LNCaP clone FGC (cell line): ENCODE measurements at regions not wholly inside any gene's neighbourhood (a gene's known extent, or its start where the extent isn't known, plus 50 kb on each side); places are given as distances from the start of the nearest gene placed in this dataset.

Experiments used
- DNase-seq: peaks from one replicate; pipeline ENCODE4 v3.0.0-alpha.2; 2011; ENCODE audit warnings: low read depth
- H3K4me3 ChIP-seq: 2 replicates; pipeline ENCODE4 v1.5.1; 2011; ENCODE audit warnings: mild to moderate bottlenecking, low read depth, low read length, control low read depth
- TF ChIP-seq, protein P1 (sequence below): IDR thresholded peaks from 2 replicates; pipeline ENCODE4 v1.5.1; 2012; ENCODE audit warnings: mild to moderate bottlenecking; ENCODE audit not compliant: control insufficient read depth, insufficient read depth; ENCODE audit errors: extremely low read depth

- TF ChIP-seq, protein P1, sequence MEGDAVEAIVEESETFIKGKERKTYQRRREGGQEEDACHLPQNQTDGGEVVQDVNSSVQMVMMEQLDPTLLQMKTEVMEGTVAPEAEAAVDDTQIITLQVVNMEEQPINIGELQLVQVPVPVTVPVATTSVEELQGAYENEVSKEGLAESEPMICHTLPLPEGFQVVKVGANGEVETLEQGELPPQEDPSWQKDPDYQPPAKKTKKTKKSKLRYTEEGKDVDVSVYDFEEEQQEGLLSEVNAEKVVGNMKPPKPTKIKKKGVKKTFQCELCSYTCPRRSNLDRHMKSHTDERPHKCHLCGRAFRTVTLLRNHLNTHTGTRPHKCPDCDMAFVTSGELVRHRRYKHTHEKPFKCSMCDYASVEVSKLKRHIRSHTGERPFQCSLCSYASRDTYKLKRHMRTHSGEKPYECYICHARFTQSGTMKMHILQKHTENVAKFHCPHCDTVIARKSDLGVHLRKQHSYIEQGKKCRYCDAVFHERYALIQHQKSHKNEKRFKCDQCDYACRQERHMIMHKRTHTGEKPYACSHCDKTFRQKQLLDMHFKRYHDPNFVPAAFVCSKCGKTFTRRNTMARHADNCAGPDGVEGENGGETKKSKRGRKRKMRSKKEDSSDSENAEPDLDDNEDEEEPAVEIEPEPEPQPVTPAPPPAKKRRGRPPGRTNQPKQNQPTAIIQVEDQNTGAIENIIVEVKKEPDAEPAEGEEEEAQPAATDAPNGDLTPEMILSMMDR, result no peak
- no peak overlapping the region for H3K4me3 ChIP-seq
Observed at GRCh38 chr15:77826006-77826695, 193.4 kb upstream of the LINGO1 start.

GRCh38 chr15:77825546-77825945, 192.8 kb upstream of the LINGO1 start:
- TF ChIP-seq, protein P1, result no peak
- no peak overlapping the region for H3K4me3 ChIP-seq
- DNase-seq, result no peak

More at GRCh38 chr15:77826006-77826695, 193.4 kb upstream of the LINGO1 start:
- no peak for DNase-seq

GRCh38 chr15:77825252-77825542, 192.5 kb upstream of the LINGO1 start:
- H3K4me3 ChIP-seq, result no peak overlapping the region
- no peak for DNase-seq
- TF ChIP-seq, protein P1, result no peak

GRCh38 chr15:77824361-77825251, 191.9 kb upstream of the LINGO1 start:
- H3K4me3 ChIP-seq, result no peak overlapping the region
- no peak for DNase-seq
- TF ChIP-seq, protein P1, result no peak

DNA sequence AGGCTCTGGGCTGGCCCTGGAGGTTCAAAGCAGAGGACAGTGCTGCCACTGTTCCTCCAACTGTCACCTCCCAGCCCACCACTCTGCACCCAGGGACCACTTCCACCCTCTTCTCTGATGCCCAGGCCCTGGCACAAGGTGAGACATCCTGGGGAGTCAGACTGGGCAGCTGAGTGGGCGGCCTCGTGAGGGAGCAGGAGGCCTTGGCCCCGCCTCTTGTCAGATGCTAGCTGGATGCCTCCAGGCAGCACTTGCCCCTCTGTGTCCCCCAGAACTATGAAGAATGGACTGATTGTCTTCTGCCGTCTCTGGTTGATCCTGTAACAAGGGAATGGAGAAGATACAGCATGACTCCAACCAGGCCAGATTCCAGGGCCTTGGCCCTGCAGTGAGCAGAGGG, 191.0 kb upstream of the LINGO1 start:
- no peak for DNase-seq
- TF ChIP-seq, protein P1, result no peak
- H3K4me3 ChIP-seq, result no peak overlapping the region

DNA sequence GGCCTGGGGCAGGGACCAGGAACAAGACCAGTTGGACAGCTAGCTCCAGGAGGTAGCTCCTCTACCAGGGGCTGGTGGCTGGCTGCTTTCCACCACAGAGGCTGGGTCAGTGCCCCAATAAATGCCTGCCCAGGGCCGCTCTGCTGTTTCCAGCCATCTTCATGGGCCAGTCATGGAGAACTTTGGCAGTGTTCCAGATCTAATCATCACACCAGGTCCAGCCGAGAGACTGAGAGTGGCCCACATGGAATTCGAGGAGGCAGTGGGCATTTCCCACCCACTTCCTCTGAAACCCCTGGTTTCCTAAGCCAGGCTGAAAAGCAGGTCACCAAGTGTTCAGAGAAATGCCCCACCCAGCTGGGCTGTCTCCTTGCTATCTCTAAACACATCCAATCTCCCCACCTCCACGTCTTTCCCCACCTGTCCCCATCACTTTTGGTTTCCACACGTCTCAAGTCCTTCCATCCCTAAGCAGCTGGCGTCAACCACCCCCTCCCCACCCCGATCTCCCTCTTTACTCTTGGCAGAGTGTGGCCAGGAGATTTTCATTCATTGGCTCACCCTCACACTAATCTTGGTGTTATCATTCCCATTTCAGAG, 190.0 kb upstream of the LINGO1 start:
- no peak overlapping the region for H3K4me3 ChIP-seq
- DNase-seq, result no peak
- TF ChIP-seq, protein P1, result no peak

DNA sequence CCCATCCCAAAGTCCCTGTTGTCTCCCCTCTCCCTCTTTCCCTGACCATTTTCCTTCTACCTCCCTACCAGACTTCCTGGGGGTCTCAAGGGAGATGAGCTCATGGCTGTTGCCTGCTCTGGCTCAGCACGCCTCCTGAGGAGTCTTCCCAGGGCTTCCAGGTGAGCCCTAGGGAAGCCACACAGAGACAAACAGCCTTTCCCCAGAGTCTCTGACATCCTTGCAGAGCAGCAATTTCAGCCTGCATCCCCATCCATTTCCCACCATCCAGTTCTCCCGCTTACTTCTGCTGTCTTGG, 189.2 kb upstream of the LINGO1 start:
- no peak overlapping the region for H3K4me3 ChIP-seq
- DNase-seq, result no peak
- TF ChIP-seq, protein P1, result no peak
